Stimulated activated naive CD8-positive, alpha-beta T cell treated with anti-CD3 and anti-CD28 coated beads, Interleukin-15, amount 100 ng/mL, for 72 hours (primary cell): ENCODE measurements at regions not wholly inside any gene's neighbourhood (a gene's known extent, or its start where the extent isn't known, plus 50 kb on each side); places are given as distances from the start of the nearest gene placed in this dataset.
"Not testable (repeated sequence)": the region's sequence is repeated elsewhere in the genome, so short reads cannot be mapped to it uniquely, and the experiment has no call there.

Source experiments
- ATAC-seq: fragments of 150-1000 bp; cut with Tn5 transposase; 2 replicates; pipeline ENCODE4 v1.10.0; 2021; ENCODE audit warnings: mild to moderate bottlenecking, moderate library complexity
- DNase-seq, 2 donors: peaks; one replicate each; pipeline ENCODE4 v3.0.0; 2021 to 2022
- H3K27ac Mint-ChIP-seq, 2 donors: one replicate each; pipeline ENCODE4 v1.8.0; 2022; ENCODE audit warnings: mild to moderate bottlenecking in 2 of 2, mixed read lengths in 2 of 2, moderate library complexity in 2 of 2
- H3K27me3 Mint-ChIP-seq: one replicate; pipeline ENCODE4 v1.8.0; 2022; ENCODE audit warnings: mixed read lengths
- H3K4me1 Mint-ChIP-seq: one replicate; pipeline ENCODE4 v1.8.0; 2022; ENCODE audit warnings: mild to moderate bottlenecking, mixed read lengths
- H3K4me3 Mint-ChIP-seq, 2 donors: one replicate each; pipeline ENCODE4 v1.8.0; 2022; ENCODE audit warnings: mild to moderate bottlenecking in 2 of 2, mixed read lengths in 2 of 2, moderate library complexity in 1 of 2
- H3K9me3 Mint-ChIP-seq, 2 donors: one replicate each; pipeline ENCODE4 v1.8.0; 2022; ENCODE audit warnings: mixed read lengths in 2 of 2

DNA sequence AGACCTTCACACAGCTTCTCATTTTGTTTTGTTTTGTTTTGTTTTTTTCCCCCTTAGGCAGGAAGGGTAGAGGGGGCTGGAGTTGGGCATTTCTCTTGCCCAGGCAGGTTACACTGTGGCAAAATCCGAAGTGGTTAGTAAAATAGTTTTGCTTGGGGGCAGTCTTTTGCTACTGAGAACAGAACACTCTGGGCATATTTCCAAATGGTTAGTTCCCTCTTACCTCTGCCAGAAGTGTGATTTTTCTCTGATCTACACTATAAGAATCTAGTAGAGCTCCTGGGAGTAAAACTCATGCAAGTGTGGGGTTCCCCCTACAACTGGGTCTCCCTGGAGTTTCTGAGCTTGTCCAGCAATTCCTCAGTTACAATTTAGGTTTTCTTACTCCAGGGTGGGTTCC is 61.7 kb downstream of the NPS start:
- H3K4me1 Mint-ChIP-seq = no peaks in the 10 kb centered on the region

DNA sequence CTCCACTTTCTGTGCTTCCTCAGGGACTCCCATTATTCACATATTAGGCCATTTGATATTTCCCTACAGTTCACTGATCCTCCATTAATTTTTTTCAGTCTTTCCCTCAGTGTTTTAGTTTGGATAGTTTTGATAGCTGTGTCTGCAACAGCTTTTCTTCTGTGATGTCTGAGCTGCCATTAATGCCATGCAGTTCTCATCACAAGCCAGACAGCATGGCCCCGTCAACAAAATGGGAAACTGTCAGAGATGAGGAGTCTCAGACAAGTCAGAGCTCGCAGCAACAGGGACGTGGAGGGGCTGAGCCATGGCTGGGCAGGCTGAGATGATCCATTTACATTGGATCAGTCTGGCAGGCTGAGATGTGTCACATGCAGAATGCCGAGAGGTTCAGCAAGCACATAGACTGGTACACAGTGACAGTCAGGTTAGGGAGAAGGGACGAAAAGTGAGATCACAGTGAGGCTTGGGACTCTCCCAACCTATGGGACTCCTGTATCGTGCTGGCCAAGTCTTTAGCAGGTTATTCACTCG is 65.4 kb downstream of the NPS start:
- Mint-ChIP-seq H3K27me3 (no peaks in the 10 kb centered on the region), H3K27ac (no peak overlapping the region)
- no peak for ATAC-seq

More for the DNA sequence above, 61.7 kb downstream of the NPS start:
- Mint-ChIP-seq H3K9me3 (no peaks in the 10 kb centered on the region), H3K27me3 (no peaks in the 10 kb centered on the region), H3K4me3 (no peak overlapping the region), H3K27ac (no peak overlapping the region)
- no peak for ATAC-seq
- DNase-seq = no peak

DNA sequence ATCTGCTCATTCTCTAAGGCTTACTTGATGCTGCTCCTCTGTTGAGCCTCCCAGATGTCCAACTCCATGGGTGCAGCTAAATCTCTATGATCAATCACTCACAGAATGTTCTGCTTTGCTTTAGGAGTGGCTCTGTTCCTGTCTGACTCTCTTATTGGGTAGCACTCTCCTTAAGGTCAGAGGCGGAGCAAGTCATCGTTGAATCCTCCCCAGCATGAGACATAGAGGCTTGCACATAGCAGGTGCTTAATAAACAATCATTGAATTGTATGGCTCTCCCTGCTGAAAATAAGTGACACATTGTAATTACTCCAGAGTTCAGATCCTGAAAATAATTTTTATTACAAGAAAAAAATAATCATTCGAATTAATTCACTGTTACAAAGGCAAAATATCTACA is 69.7 kb downstream of the NPS start:
- Mint-ChIP-seq H3K27me3 (no peaks in the 10 kb centered on the region), H3K9me3 (no peaks in the 10 kb centered on the region), H3K27ac (peak overlapping the region in 1 of 2 donors; percentile 25), H3K4me3 (no peak overlapping the region), H3K4me1 (no peaks in the 10 kb centered on the region)
- DNase-seq (no peak), ATAC-seq (no peak)

More for the DNA sequence above, 65.4 kb downstream of the NPS start:
- H3K4me3 Mint-ChIP-seq = no peak overlapping the region
- no peak for DNase-seq
- H3K4me1 Mint-ChIP-seq = no peaks in the 10 kb centered on the region
- H3K9me3 Mint-ChIP-seq = no peaks in the 10 kb centered on the region

DNA sequence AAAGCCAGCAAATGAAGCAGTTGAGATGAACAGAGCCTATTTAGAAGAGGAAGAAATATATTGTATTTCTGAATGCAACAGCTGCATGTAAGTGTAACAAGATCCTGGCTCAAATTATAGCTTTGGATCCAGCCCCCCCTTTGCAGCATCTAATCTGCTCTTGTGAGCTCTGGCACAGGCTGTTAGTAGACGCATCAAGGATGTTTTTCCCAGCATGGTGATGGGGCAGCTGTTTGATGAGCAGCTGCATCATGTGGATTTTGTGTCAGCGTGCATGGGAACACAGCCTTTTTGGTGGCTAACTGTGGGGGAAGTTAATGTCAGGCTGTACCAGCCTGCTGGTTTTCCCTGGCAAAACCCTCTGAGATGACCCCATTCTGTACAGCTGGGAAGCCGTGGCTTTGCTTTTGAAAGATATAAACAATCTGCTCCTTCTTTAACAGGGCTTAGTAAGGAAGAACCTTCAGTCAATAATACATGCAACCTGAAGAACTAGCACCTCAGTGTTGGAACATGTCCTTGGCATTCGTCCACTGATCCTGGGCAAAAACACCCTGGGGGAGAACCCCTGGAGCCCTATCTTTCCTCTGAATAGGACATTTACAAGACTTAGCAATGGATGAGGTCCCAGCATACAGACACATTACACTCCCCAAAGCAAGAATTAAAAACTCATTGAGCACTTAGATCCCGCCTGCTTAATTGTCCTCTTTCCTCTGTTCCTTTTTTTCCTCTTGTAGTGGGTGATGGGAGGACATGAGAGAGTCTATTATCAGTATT is 70.6 kb downstream of the NPS start:
- no peaks in the 10 kb centered on the region for H3K4me1 Mint-ChIP-seq
- H3K27ac Mint-ChIP-seq = no peak overlapping the region
- DNase-seq (no peak), ATAC-seq (no peak)
- H3K4me3 Mint-ChIP-seq = no peak overlapping the region
- H3K9me3 Mint-ChIP-seq = no peaks in the 10 kb centered on the region
- H3K27me3 Mint-ChIP-seq = no peaks in the 10 kb centered on the region

DNA sequence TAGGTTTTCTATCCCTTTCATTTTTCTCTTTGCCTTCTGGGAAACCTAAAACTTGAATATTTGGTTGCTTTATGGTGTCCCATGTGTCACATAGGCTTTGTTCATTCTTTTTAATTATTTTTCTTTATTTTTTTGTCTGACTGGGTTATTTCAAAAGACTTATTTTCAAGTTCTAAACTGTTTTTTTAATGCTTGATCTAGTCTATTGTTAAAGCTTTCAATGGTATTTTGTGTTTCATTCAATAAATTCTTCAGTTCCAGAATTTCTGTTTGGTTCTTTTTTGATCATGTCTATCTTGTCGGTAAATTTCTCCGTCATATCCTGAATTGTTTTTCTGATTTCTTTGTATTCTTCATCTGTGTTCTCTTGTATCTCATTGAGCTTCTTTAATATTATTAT is 86.8 kb downstream of the NPS start:
- DNase-seq (no peak), ATAC-seq (no peak)
- Mint-ChIP-seq H3K4me3 (no peak overlapping the region), H3K9me3 (peaks cover 27 to 33% of the 10 kb centered on the region in 2 donors), H3K27ac (peak overlapping the region in 1 of 2 donors; percentile 67), H3K27me3 (no peaks in the 10 kb centered on the region), H3K4me1 (no peaks in the 10 kb centered on the region)

DNA sequence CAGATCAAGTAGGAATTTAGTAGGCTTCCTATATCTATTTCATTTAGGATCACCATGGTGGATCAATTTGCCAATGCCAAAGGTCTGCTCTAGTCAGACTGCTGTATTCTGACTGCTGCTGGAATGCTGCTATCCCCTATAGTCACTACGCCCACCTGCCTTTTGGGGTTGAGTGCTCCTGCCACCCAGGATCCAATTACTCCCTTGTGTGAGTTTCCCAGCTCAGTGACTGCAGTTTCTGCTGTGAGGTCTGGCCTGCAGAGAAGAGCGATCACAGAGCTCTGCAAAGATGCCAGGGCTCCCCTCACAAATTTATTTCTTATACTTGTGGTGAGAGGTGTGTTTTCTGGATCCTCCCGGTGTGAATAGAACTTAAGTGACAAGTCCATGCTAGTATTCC is 88.1 kb upstream of the FOXI2 start:
- Mint-ChIP-seq H3K27me3 (peaks cover 19% of the 10 kb centered on the region), H3K27ac (no peak overlapping the region), H3K9me3 (no peaks in the 10 kb centered on the region), H3K4me3 (no peak overlapping the region), H3K4me1 (no peaks in the 10 kb centered on the region)
- DNase-seq (no peak), ATAC-seq (no peak)

DNA sequence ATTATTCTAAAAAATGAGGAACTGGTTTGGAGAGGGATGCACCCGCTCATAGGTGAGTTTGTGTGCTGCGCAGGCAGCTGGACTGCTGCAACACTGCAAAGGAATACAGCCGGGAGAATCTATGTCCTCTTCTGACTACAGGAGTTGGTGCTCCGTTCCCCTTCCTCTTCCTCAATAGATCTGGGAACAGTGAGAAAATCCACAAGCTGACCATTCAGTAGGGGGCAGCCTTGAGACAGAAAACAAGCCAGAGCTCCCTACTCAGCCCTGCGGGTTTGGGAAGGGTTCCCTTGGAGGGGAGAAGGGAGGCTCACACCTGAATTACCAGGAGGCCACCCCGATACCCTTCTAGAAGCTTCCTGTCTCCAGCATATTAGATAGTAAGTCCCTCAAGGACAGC is 87.3 kb upstream of the FOXI2 start:
- no peaks in the 10 kb centered on the region for H3K9me3 Mint-ChIP-seq
- no peak for ATAC-seq
- no peak for DNase-seq
- no peak overlapping the region for H3K27ac Mint-ChIP-seq
- peaks cover 13% of the 10 kb centered on the region for H3K27me3 Mint-ChIP-seq
- H3K4me3 Mint-ChIP-seq = no peak overlapping the region
- H3K4me1 Mint-ChIP-seq = no peaks in the 10 kb centered on the region

DNA sequence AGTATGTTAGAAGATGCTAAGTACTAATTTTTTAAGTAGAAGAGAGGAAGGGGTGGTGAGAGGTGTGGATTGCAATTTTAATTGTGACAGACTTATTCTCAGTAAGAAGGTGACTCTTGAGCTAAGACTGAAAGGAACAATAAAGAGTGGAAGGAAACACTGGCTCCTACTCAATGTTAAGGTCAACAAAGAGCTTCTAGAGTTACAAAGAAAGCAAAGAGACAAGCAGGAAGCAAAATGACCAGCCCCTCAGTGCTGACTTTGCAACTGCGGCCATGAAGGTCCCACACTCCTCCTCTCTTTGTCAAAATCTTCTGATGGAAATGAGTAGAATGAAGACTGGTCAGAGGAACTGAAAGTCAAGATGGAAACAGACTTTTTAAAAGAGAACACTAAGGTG is 79.9 kb upstream of the FOXI2 start:
- Mint-ChIP-seq H3K27me3 (no peaks in the 10 kb centered on the region), H3K9me3 (no peaks in the 10 kb centered on the region), H3K4me1 (no peaks in the 10 kb centered on the region), H3K27ac (no peak overlapping the region), H3K4me3 (no peak overlapping the region)
- DNase-seq (no peak), ATAC-seq (no peak)

DNA sequence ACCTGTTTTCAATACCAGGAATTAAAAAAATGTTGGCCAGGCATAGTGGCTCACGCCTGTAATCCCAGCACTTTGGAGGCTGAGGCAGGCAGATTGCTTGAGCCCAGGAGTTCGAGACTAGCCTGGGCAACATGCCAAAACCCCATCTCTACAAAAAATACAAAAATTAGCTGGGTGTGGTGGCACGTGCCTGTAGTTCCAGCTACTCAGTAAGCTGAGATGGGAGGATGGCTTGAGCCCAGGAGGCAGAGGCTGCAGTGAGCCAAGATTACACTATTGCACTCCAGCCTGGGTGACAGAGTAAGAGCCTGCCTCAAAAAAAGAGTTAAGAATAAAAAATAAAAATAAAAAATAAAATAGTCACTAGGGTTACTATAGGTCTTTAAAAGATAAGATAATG is 60.6 kb upstream of the FOXI2 start:
- H3K4me3 Mint-ChIP-seq, H3K27ac Mint-ChIP-seq, DNase-seq, ATAC-seq, H3K9me3 Mint-ChIP-seq, H3K27me3 Mint-ChIP-seq, H3K4me1 Mint-ChIP-seq: not testable (repeated sequence)

DNA sequence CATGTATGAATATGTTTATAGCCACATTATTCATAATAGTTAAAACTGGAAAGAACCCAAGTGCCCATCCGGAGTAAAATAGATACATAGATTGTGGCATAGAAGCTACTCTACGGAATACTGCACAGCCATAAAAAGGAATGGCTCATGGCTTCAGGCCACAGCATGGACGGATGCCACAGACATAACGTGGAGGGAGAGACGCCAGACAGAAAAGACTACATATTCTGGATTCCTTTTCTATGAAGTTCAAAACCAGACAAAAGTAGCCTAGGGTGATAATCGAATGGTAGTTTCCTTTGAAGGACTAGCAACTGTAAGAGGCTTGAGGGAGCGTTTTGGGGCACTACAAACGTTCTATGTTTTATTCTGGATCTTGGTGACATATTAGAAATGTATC is 58.9 kb upstream of the FOXI2 start:
- ATAC-seq = no peak
- Mint-ChIP-seq H3K27ac (no peak overlapping the region), H3K9me3 (no peaks in the 10 kb centered on the region), H3K4me3 (no peak overlapping the region), H3K4me1 (no peaks in the 10 kb centered on the region), H3K27me3 (no peaks in the 10 kb centered on the region)
- DNase-seq = no peak

DNA sequence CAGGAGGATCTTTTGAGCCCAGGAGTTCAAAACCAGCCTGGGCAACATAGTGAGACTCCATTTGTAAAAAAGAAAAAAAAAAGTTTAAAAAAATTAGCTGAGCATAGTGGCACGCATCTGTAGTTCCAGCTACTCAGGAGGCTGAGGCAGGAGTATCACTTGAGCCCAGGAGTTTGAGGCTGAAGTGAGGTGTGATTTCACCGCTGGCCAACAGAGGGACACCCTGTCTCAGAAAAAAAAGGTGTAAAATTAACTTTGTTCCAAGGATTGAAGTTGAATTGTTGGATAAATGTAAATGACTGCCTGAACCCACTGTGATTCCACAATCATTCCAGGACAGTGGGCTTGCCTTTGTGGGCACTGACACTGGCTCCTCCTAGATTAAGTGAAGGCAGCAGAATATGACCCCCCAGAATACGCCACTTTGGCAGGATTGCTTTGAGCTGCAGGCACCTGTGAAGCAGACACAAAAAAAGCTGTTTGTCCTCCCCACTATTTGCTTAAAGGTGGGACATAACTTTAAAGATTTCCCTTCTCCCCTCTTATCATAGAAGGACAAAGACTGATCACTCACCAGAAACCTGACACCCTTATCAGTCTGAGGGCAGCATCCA is 57.2 kb upstream of the FOXI2 start:
- no peaks in the 10 kb centered on the region for H3K9me3 Mint-ChIP-seq
- no peak for DNase-seq
- no peaks in the 10 kb centered on the region for H3K4me1 Mint-ChIP-seq
- H3K27ac Mint-ChIP-seq = no peak overlapping the region
- no peak overlapping the region for H3K4me3 Mint-ChIP-seq
- ATAC-seq = no peak
- peaks cover 7% of the 10 kb centered on the region for H3K27me3 Mint-ChIP-seq
